Skeletal muscle satellite cell (primary cell): ENCODE measurements at regions not wholly inside any gene's neighbourhood (a gene's known extent, or its start where the extent isn't known, plus 50 kb on each side); places are given as distances from the start of the nearest gene placed in this dataset.
"Not testable (repeated sequence)": the region's sequence is repeated elsewhere in the genome, so short reads cannot be mapped to it uniquely, and the experiment has no call there.

Experiments used
- H3K27me3 ChIP-seq: 2 replicates; pipeline ENCODE4 v1.7.0; 2013; ENCODE audit warnings: low read length; ENCODE audit not compliant: control insufficient read depth, insufficient read depth
- H3K36me3 ChIP-seq: 2 replicates; pipeline ENCODE4 v1.7.0; 2013; ENCODE audit warnings: mild to moderate bottlenecking, control low read depth, low read length; ENCODE audit not compliant: insufficient read depth
- H3K4me1 ChIP-seq: 2 replicates; pipeline ENCODE4 v1.7.0; 2013; ENCODE audit warnings: low read length; ENCODE audit not compliant: control insufficient read depth, insufficient read depth
- H3K4me2 ChIP-seq: 2 replicates; pipeline ENCODE4 v1.7.0; 2013; ENCODE audit warnings: mild to moderate bottlenecking, low read length
- H3K4me3 ChIP-seq: 2 replicates; pipeline ENCODE4 v1.7.0; 2013; ENCODE audit warnings: low read length
- H3K9ac ChIP-seq: 2 replicates; pipeline ENCODE4 v1.7.0; 2013; ENCODE audit warnings: mild to moderate bottlenecking, low read depth, low read length, moderate library complexity
- H3K9me3 ChIP-seq: replicated peaks from 2 replicates; pipeline ENCODE4 v1.7.0; 2013; ENCODE audit warnings: mild to moderate bottlenecking, control low read depth, low read length

DNA sequence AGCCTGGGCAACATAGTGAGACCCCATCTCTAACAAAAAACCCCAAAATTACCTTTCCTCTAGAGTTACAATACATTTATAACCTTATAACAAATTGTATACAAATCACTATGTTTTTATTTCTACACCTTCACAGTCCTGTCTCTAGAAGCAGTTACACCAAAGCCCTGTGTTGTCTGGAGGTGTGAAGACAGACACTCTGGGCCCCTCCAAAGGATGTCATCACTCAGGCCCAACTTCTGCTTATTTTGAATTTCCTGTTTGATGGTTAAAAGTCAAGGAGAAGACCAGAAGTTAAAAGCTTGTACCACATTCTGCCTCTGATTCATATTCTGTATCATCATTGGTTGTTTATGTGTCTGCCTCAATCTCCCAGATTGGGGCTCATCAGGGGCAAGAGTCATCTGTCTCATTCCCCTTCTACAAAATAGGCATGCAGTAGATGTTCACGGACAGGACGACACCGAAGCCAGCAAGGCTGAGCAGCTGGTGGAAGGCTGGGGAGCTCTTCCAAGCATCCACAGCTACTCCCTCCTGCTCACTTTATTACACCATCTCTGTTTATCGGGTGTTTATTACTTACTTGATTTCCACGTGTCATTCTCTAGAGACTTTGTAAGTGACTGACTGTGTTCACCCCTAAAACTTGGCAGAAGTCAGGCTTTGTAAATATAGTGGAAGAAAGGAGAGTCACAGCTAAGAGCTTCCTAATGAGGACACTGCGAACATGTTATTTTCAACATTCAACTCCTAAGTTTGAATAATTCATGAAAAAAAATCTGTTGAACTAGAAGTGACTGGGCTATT, 136.8 kb upstream of the ANKRD28 start:
- Histone ChIP-seq H3K36me3 (no peaks in the 10 kb centered on the region), H3K9me3 (no peaks in the 10 kb centered on the region), H3K9ac (no peak overlapping the region), H3K27me3 (peaks cover 2% of the 10 kb centered on the region), H3K4me1 (peaks cover 4% of the 10 kb centered on the region), H3K4me3 (no peak overlapping the region), H3K4me2 (no peak overlapping the region)

DNA sequence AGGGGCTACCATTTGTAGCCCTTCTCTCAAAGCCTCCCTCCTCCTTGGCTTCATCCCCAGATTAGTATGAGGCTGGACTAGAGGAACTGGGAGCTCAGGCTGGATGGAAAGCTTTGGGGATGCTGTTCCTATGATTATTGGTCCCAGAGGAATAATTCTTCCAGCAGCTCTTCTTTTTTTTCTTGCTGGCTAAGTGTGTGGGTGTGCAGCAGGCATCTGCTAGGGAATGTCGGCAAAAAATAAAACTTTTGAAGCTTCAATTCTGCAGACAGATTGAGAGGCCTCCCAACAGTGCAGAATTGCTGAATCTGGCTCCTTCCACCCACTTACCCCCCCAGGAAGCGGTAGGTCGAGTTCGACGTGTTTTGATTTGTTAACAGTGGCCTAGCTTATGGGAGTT, 138.5 kb upstream of the ANKRD28 start:
- peaks cover 7% of the 10 kb centered on the region for H3K27me3 ChIP-seq
- H3K9ac ChIP-seq, result no peak overlapping the region
- peaks cover 4% of the 10 kb centered on the region for H3K4me1 ChIP-seq
- H3K9me3 ChIP-seq, result no peaks in the 10 kb centered on the region
- no peaks in the 10 kb centered on the region for H3K36me3 ChIP-seq
- no peak overlapping the region for H3K4me2 ChIP-seq
- no peak overlapping the region for H3K4me3 ChIP-seq

DNA sequence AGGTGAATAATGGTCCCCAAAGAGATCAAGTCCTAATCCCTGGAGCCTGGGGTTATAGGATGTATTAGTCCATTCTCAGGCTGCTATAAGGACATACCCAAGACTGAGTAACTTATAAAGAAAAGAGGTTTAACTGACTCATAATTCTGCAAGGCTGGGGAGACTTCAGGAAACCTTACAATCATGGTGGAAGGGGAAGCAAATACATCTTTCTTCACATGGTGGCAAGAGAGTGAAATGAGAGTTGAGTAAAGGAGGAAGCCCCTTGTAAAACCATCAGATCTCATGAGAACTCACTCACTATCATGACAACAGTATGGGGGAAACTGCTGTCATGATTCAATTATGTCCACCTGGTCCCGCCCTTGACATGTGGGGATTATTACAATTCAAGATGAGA, 142.9 kb upstream of the ANKRD28 start:
- peaks cover 12% of the 10 kb centered on the region for H3K27me3 ChIP-seq
- no peaks in the 10 kb centered on the region for H3K36me3 ChIP-seq
- H3K4me2 ChIP-seq, result no peak overlapping the region
- peaks cover 4% of the 10 kb centered on the region for H3K4me1 ChIP-seq
- H3K9me3 ChIP-seq, result no peaks in the 10 kb centered on the region
- no peak overlapping the region for H3K9ac ChIP-seq
- H3K4me3 ChIP-seq, result no peak overlapping the region

DNA sequence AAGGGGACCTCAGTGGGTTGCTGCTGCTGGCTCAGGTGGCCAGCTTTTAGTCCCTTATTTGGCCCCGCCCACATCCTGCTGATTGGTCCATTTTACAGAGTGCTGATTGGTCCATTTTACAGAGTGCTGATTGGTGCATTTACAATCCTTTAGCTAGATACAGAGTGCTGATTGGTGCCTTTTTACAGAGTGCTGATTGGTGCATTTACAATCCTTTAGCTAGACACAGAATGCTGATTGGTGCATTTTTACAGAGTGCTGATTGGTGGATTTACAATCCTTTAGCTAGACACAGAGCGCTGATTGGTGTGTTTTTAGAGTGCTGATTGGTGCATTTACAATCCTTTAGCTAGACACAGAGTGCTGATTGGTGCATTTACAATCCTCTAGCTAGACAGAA, 143.7 kb upstream of the ANKRD28 start:
- H3K4me3 ChIP-seq, H3K36me3 ChIP-seq, H3K9me3 ChIP-seq, H3K4me1 ChIP-seq, H3K9ac ChIP-seq, H3K4me2 ChIP-seq: not testable (repeated sequence)
- peaks cover 12% of the 10 kb centered on the region for H3K27me3 ChIP-seq

DNA sequence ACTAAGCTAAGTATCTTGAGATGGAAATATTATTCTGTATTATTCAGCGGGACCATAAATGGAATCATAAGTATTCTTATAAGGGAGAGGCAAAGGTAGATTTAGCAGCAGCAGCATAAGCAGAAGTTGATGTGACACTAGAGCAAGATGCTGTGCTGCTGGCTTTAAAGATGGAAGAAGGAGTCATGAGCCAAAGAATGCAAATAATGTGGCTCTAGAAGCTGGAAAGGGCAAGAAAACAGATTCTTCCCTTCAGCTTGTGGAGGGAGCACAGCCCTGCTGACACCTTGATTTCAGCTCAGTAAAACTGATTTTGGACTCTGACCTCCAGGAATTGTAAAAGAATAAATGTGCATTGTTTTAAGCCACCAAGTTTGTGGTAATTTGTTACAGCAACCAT, 144.2 kb upstream of the ANKRD28 start:
- Histone ChIP-seq H3K9ac (no peak overlapping the region), H3K4me1 (no peaks in the 10 kb centered on the region), H3K4me3 (no peak overlapping the region), H3K36me3 (no peaks in the 10 kb centered on the region), H3K27me3 (peaks cover 12% of the 10 kb centered on the region), H3K9me3 (no peaks in the 10 kb centered on the region), H3K4me2 (no peak overlapping the region)

DNA sequence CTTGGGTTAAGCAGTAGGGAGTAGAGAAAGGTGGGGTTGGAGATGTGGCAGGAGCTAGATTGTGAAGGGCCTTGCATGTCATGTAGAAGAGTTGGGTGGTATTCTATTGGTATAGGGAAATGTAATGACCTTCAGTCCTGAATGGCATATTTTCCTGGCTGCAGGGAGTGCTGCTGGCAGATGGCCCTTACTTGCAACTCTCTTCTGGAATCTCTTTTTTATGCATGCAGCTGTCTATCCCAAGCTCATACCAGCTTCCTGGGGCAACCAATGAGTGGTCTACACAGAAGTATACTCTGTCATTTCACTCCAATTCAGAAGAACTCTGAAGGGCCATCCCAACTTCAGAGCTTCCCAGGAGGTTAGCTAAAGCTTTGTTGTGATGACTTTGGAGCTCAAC, 144.7 kb upstream of the ANKRD28 start:
- Histone ChIP-seq H3K36me3 (no peaks in the 10 kb centered on the region), H3K9ac (no peak overlapping the region), H3K4me2 (no peak overlapping the region)

DNA sequence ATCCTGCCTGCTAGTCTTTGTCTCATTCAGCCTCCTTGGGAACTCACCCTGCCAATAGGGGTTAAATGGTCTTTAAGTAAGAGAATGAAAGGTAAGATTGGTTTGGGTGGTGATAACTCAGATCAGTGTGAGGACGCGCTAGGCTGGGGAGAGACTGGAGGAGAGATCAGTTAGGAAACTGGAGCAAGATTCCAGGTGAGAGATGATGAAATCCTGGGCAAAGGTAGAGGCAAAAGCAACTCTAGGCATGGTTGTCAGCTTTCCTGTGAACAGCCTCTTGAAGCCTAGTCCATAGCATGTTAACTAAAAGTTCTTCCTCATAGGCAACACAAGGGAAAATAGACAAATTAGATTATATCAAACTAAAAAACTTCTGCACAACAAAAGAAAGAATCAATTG, 145.2 kb upstream of the ANKRD28 start:
- Histone ChIP-seq H3K36me3 (no peaks in the 10 kb centered on the region), H3K4me1 (no peaks in the 10 kb centered on the region), H3K9ac (no peak overlapping the region), H3K4me2 (no peak overlapping the region), H3K27me3 (peaks cover 12% of the 10 kb centered on the region), H3K9me3 (no peaks in the 10 kb centered on the region), H3K4me3 (no peak overlapping the region)

More for the DNA sequence above, 144.7 kb upstream of the ANKRD28 start:
- H3K27me3 ChIP-seq, result peaks cover 12% of the 10 kb centered on the region
- H3K4me1 ChIP-seq, result no peaks in the 10 kb centered on the region
- no peaks in the 10 kb centered on the region for H3K9me3 ChIP-seq
- H3K4me3 ChIP-seq, result no peak overlapping the region

DNA sequence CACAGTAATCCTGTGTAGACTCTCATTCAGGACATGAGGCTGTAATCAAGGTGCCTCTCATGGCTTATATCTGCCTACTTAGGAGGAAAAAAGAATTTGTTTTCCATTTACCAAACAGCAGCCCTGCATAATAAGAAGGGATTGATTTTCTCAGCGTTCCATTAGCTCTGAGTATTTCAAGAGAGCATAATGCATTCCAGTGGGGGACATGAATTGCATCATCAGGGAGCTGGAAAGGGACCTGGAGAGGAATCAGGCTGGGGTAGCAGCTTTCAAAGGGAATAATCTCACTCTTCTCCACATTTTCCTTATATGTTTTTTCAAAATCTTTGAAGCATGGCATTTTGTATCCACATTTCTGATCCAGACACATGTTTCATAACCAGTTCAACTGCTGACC, 150.6 kb upstream of the ANKRD28 start:
- peaks cover 3% of the 10 kb centered on the region for H3K27me3 ChIP-seq
- no peak overlapping the region for H3K4me3 ChIP-seq
- no peaks in the 10 kb centered on the region for H3K9me3 ChIP-seq
- H3K36me3 ChIP-seq, result no peaks in the 10 kb centered on the region
- H3K9ac ChIP-seq, result no peak overlapping the region
- no peaks in the 10 kb centered on the region for H3K4me1 ChIP-seq
- no peak overlapping the region for H3K4me2 ChIP-seq

DNA sequence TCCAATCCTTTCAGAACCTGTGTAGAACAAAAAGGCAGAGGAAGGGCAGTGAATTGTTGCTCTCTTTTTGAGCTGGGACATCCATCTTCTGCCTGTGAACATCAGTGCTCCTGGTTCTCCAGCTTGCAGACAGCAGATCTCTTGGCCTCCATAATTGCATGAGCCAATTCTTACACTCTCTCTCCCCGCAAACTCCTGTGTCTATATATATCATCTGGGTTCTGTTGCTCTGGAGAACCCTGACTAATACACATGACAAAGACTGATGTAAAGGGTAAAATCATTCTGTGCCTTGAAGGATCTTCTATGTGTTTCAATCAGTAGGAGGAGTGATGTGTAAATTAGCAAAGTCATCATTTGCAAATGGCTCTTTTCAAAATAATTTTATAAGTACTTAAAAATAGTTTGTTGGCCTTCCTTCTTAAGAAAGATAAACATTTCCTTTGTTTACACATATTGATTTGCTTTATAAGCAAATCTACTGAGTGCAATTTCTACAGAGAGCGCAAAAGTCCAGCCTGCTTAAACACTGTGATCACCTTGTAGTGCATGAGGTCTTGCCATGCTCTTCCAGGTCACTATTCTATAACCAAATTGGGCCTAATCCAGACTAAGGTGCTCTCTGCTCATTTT, 154.9 kb upstream of the ANKRD28 start:
- Histone ChIP-seq H3K4me3 (no peak overlapping the region), H3K4me1 (peaks cover 3% of the 10 kb centered on the region), H3K36me3 (no peaks in the 10 kb centered on the region), H3K4me2 (no peak overlapping the region), H3K9ac (no peak overlapping the region), H3K9me3 (no peaks in the 10 kb centered on the region), H3K27me3 (peaks cover 3% of the 10 kb centered on the region)

DNA sequence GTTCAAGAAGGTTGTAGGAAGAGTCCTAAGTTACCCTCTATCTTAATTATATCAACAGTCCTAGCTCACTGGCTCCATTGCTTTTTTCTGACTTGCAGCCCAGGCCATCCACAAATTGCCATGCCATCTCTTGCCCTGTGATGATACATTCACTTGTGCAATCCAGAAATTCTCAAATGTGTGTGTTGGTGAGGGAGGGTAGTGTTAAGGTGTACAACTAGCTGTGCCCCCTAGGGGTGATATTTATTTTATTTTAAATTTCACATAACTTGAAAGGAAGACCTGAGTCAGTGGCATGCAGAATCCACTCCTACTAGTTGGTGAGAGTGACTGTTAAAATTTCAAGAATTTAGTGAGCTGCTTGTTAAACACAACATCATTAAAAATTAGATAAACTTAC, 156.1 kb upstream of the ANKRD28 start:
- no peaks in the 10 kb centered on the region for H3K27me3 ChIP-seq
- H3K36me3 ChIP-seq, result no peaks in the 10 kb centered on the region
- no peak overlapping the region for H3K9ac ChIP-seq
- peaks cover 3% of the 10 kb centered on the region for H3K4me1 ChIP-seq
- no peaks in the 10 kb centered on the region for H3K9me3 ChIP-seq
- H3K4me3 ChIP-seq, result no peak overlapping the region
- no peak overlapping the region for H3K4me2 ChIP-seq

DNA sequence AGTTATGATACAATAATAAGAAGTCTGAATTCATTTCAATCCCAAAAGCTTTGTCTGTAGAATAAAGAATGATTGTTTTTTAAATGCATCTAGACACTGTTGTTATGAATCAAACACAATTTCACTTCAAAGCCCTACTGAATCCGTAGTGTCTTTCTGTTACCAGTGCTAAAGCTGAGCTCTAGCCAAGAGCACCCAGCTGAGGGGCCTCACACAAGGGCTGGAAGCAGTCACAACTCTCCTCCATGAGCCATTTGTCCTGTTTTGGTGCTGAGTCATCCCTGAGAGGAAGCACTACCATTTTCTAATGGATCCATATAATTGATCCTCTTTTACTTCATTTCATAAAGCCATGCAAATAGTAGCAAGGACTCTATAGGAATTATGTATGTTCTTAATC, 158.2 kb upstream of the ANKRD28 start:
- H3K4me3 ChIP-seq, result no peak overlapping the region
- H3K9me3 ChIP-seq, result no peaks in the 10 kb centered on the region
- H3K9ac ChIP-seq, result no peak overlapping the region
- no peaks in the 10 kb centered on the region for H3K27me3 ChIP-seq
- H3K4me1 ChIP-seq, result peaks cover 15% of the 10 kb centered on the region
- no peak overlapping the region for H3K4me2 ChIP-seq
- H3K36me3 ChIP-seq, result no peaks in the 10 kb centered on the region
